Bronchial epithelial cell (primary cell): ENCODE measurements at regions not wholly inside any gene's neighbourhood (a gene's known extent, or its start where the extent isn't known, plus 50 kb on each side); places are given as distances from the start of the nearest gene placed in this dataset.
"Not testable (repeated sequence)": the region's sequence is repeated elsewhere in the genome, so short reads cannot be mapped to it uniquely, and the experiment has no call there.

Experiments
- DNase-seq: peaks from one replicate; pipeline ENCODE4 v3.0.0-alpha.2; 2010; ENCODE audit warnings: low read depth
- FAIRE-seq: peaks from 2 replicates; lab custom pipeline; 2011; peaks lifted over from hg19 to GRCh38; lab: Jason Lieb, UNC
- H3K27me3 ChIP-seq: 2 replicates; pipeline ENCODE4 v1.5.1; 2011; ENCODE audit warnings: low read length; ENCODE audit not compliant: control insufficient read depth, insufficient read depth
- H3K36me3 ChIP-seq: 2 replicates; pipeline ENCODE4 v1.5.1; 2011; ENCODE audit warnings: low read length; ENCODE audit not compliant: control insufficient read depth, insufficient read depth
- H3K4me3 ChIP-seq: 2 replicates; pipeline ENCODE4 v1.5.1; 2011; ENCODE audit warnings: mild to moderate bottlenecking, low read depth, low read length, control low read depth
- TF ChIP-seq, protein P1 (sequence below): IDR thresholded peaks from 2 replicates; pipeline ENCODE4 v1.5.1; 2011; ENCODE audit warnings: mild to moderate bottlenecking, moderate library complexity, low read length, control low read depth, inconsistent platforms; ENCODE audit not compliant: insufficient read depth, severe bottlenecking

DNA sequence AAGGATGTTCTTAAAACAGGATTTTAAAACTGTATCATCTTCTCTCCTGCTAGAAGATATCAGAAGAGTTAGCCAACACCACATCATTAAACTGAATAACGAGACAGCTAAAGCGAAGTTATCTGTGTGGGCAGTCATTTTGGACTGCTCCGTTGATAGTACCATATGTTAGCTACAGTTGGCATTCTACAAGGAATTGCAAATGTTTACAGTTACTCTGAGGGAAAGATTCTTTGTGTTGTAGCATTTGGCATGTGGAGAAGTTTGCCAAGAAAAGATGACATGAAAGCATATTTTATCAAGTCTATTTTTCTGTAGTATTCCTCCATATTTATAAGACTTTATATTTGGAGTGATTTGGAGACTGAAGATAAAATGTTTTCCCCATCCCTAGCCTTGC, 464.4 kb upstream of the POM121L12 start:
- Histone ChIP-seq H3K36me3 (no peaks in the 10 kb centered on the region), H3K4me3 (no peak overlapping the region), H3K27me3 (no peaks in the 10 kb centered on the region)
- FAIRE-seq (no peak), DNase-seq (no peak)
- TF ChIP-seq, protein P1, sequence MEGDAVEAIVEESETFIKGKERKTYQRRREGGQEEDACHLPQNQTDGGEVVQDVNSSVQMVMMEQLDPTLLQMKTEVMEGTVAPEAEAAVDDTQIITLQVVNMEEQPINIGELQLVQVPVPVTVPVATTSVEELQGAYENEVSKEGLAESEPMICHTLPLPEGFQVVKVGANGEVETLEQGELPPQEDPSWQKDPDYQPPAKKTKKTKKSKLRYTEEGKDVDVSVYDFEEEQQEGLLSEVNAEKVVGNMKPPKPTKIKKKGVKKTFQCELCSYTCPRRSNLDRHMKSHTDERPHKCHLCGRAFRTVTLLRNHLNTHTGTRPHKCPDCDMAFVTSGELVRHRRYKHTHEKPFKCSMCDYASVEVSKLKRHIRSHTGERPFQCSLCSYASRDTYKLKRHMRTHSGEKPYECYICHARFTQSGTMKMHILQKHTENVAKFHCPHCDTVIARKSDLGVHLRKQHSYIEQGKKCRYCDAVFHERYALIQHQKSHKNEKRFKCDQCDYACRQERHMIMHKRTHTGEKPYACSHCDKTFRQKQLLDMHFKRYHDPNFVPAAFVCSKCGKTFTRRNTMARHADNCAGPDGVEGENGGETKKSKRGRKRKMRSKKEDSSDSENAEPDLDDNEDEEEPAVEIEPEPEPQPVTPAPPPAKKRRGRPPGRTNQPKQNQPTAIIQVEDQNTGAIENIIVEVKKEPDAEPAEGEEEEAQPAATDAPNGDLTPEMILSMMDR: no peak

DNA sequence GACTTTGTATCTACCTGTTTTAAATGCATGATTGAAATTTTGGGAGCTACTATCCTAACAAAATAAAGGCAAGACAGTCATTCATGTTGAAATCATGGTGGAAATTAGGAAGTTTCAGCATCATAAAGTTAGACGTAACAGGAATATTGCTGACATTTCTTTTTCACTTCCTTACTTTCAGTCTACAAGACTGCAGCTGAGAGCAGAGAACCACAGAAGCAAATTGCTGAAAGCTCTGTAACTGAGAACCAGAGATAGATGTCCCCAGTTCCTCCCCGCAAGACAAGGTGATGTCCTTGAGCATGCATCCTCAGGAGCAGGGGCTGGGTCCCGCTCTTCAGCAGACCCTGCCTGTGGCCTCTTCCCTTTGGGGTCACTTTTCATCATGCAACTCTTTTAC, 466.3 kb upstream of the POM121L12 start:
- Histone ChIP-seq H3K36me3 (no peaks in the 10 kb centered on the region), H3K27me3 (no peaks in the 10 kb centered on the region), H3K4me3 (no peak overlapping the region)
- DNase-seq: no peak
- TF ChIP-seq, protein P1: no peak
- no peak for FAIRE-seq

- Histone ChIP-seq H3K27me3 (no peaks in the 10 kb centered on the region), H3K36me3 (no peaks in the 10 kb centered on the region), H3K4me3 (no peak overlapping the region)
- TF ChIP-seq, protein P1: no peak
- DNase-seq (no peak), FAIRE-seq (no peak)
These were observed 469.5 kb upstream of the POM121L12 start for GRCh38 chr7:52565974-52566373.

DNA sequence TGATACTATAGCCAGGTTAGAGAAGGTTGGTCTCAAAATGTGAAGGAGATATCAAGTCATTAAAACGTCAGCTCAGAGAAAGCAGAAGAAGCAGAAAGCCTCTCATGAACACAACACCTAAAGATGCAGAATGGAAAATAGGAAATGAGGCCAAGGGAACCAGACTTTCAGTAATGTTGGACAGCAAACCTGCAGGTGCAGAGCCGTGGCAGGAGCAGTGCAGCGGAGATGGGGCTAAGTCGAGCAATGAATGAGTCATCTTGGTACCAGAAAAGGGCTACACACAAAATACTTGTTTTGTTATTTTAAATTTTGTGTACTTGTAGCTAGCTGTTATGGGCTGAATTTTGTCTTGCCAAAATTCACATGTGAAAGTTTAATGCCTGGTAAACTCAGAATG, 479.6 kb upstream of the POM121L12 start:
- no peak for FAIRE-seq

DNA sequence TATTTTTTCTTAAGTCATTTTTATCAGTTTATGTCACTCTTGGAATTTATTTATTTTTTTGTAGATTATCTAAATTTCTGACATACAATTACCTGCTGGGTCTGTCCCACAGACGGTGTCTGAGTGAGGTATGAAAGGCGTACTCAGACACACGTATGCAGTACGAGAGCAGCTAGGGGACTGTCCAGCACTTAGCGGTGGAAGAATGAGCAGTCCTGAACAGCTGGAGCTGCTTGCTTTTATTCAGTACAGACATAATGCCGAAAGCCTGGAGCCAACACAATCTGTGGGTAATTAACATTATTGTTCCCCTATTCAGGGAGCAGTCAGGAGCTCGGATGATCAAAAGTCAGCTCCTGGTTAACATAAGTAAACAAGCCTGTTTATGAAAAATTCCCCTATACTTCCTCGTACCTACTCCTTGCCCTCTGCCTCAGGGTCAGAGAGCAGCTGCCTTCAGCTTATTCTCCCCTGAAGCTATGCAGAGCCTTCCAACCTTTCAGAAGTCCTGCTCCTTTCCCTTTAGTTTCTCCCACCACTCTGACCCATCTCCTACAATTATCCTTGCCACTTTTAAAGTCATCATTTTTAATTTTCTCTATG, 488.0 kb upstream of the POM121L12 start:
- Histone ChIP-seq H3K27me3 (no peaks in the 10 kb centered on the region), H3K36me3 (no peaks in the 10 kb centered on the region), H3K4me3 (no peak overlapping the region)
- DNase-seq (no peak), FAIRE-seq (no peak)
- TF ChIP-seq, protein P1: no peak

More for the DNA sequence above, 479.6 kb upstream of the POM121L12 start:
- H3K27me3 ChIP-seq: no peaks in the 10 kb centered on the region
- H3K4me3 ChIP-seq: no peak overlapping the region
- H3K36me3 ChIP-seq: no peaks in the 10 kb centered on the region
- TF ChIP-seq, protein P1: no peak
- no peak for DNase-seq

- not testable (repeated sequence) for H3K27me3 ChIP-seq, H3K4me3 ChIP-seq, H3K36me3 ChIP-seq, FAIRE-seq
- DNase-seq: peak; percentile 12
These were observed 494.2 kb upstream of the POM121L12 start for GRCh38 chr7:52541198-52541765.
